Endothelial cell of umbilical vein (primary cell): ENCODE measurements at regions not wholly inside any gene's neighbourhood (a gene's known extent, or its start where the extent isn't known, plus 50 kb on each side); places are given as distances from the start of the nearest gene placed in this dataset.

ENCODE experiments used
- BruUV-seq: library from RNA; stranded (reverse); fragments of 400-500 nt; replicated peaks from 2 replicates; lab custom pipeline; 2021; lab: Mats Ljungman, UMichigan
- CTCF ChIA-PET: fragments of 300-600, 350-600 bp; sonication (Branson Sonifier 250); formaldehyde crosslinking; loops from one replicate; lab custom pipeline; 2021; ENCODE audit warnings: antibody characterized with exemption, inconsistent platforms; lab: Charles Lee
- POLR2A ChIA-PET: fragments of 300-600, 350-600 bp; sonication (Branson Sonifier 250); formaldehyde crosslinking; loops from one replicate; lab custom pipeline; 2021; ENCODE audit warnings: antibody characterized with exemption, inconsistent platforms; lab: Charles Lee
- DNase-seq: peaks from one replicate; pipeline ENCODE4 v3.0.0-alpha.2; 2011; ENCODE audit warnings: low read depth, low spot score
- FAIRE-seq: peaks from 2 replicates; lab custom pipeline; 2011; peaks lifted over from hg19 to GRCh38; lab: Jason Lieb, UNC
- H2AFZ ChIP-seq: 2 replicates; pipeline ENCODE4 v1.6.0; 2012; ENCODE audit warnings: low read depth, low read length, control low read depth, inconsistent platforms
- H3K27ac ChIP-seq: 2 replicates; pipeline ENCODE4 v1.5.1; 2011; ENCODE audit warnings: low read depth, mild to moderate bottlenecking, control low read depth, low read length, moderate library complexity; ENCODE audit not compliant: insufficient read depth
- H3K27me3 ChIP-seq, 2 experiments: 2 replicates each; pipeline versions ENCODE4 v1.6.0 to v1.6.1; 2011; ENCODE audit warnings: low read length in 2 of 2, mixed read lengths in 1 of 2; ENCODE audit not compliant: control insufficient read depth in 2 of 2, insufficient read depth in 2 of 2
- H3K36me3 ChIP-seq, 2 experiments: 2 replicates in 1 of 2; 3 replicates in 1 of 2; pipeline ENCODE4 v1.5.1; 2011; ENCODE audit warnings: low read length in 2 of 2, mild to moderate bottlenecking in 1 of 2, moderate library complexity in 1 of 2; ENCODE audit not compliant: control insufficient read depth in 2 of 2, insufficient read depth in 2 of 2; ENCODE audit errors: extremely low read depth in 1 of 2
- H3K4me1 ChIP-seq: 3 replicates; pipeline ENCODE4 v1.5.1; 2011; ENCODE audit warnings: mild to moderate bottlenecking, low read length; ENCODE audit not compliant: control insufficient read depth, insufficient read depth; ENCODE audit errors: extremely low read depth
- H3K4me2 ChIP-seq: 2 replicates; pipeline ENCODE4 v1.6.1; 2011; ENCODE audit warnings: low read length, control low read depth, mixed read lengths; ENCODE audit not compliant: insufficient read depth
- H3K4me3 ChIP-seq, 3 experiments: fragments of 200-600 bp in 1 of 3; sonication (generic), shearing (Covaris generic) in 1 of 3; replicated peaks in 1 of 3; 2 replicates each; pipeline ENCODE4 v1.5.1; 2011 to 2016; ENCODE audit warnings: control low read depth in 3 of 3, low read length in 3 of 3, mild to moderate bottlenecking in 2 of 3, inconsistent platforms in 1 of 3, low read depth in 1 of 3, moderate library complexity in 1 of 3; ENCODE audit not compliant: insufficient read depth in 1 of 3
- H3K79me2 ChIP-seq: 2 replicates; pipeline ENCODE4 v1.6.0; 2012; ENCODE audit warnings: low read length, inconsistent platforms; ENCODE audit not compliant: control insufficient read depth, insufficient read depth
- H3K9ac ChIP-seq: replicated peaks from 2 replicates; pipeline ENCODE3; 2011; ENCODE audit warnings: low read length, control low read depth; ENCODE audit not compliant: insufficient read depth; ENCODE audit errors: extremely low read depth
- H3K9me1 ChIP-seq: replicated peaks from 3 replicates; pipeline ENCODE4 v1.6.0; 2011; ENCODE audit warnings: mild to moderate bottlenecking, low read length; ENCODE audit not compliant: control insufficient read depth, insufficient read depth; ENCODE audit errors: extremely low read depth
- H3K9me3 ChIP-seq: replicated peaks from 2 replicates; pipeline ENCODE4 v1.5.1; 2012; ENCODE audit warnings: low read length, inconsistent platforms; ENCODE audit not compliant: control insufficient read depth, insufficient read depth
- H4K20me1 ChIP-seq: replicated peaks from 2 replicates; pipeline ENCODE3; 2011; ENCODE audit warnings: mild to moderate bottlenecking, low read length; ENCODE audit not compliant: control insufficient read depth, insufficient read depth; ENCODE audit errors: extremely low read depth
- CTCF ChIP-seq, 2 donors: IDR thresholded peaks; 1 replicate in 1 of 2; 2 replicates in 1 of 2; pipeline ENCODE4 v1.5.1; 2011; ENCODE audit warnings: low read length in 2 of 2, mild to moderate bottlenecking in 2 of 2, moderate library complexity in 2 of 2, control low read depth in 1 of 2, inconsistent platforms in 1 of 2, low read depth in 1 of 2; ENCODE audit not compliant: insufficient read depth in 1 of 2; ENCODE audit errors: extremely low read depth in 1 of 2
- EZH2 ChIP-seq: IDR thresholded peaks from 2 replicates; pipeline ENCODE4 v1.6.1; 2012; ENCODE audit warnings: borderline replicate concordance, low read depth, mild to moderate bottlenecking, moderate library complexity, low read length, inconsistent platforms; ENCODE audit not compliant: severe bottlenecking
- GATA2 ChIP-seq: IDR thresholded peaks from 2 replicates; pipeline ENCODE4 v1.7.0; 2011; ENCODE audit warnings: low read depth, mild to moderate bottlenecking, moderate library complexity, mixed read lengths, low read length; ENCODE audit not compliant: insufficient read length, insufficient read depth
- JUN ChIP-seq: IDR thresholded peaks from 2 replicates; pipeline ENCODE4 v1.6.1; 2011; ENCODE audit warnings: borderline replicate concordance, low read depth; ENCODE audit not compliant: insufficient read length, insufficient read depth
- MAX ChIP-seq: IDR thresholded peaks from 2 replicates; pipeline ENCODE4 v1.6.1; 2011; ENCODE audit not compliant: insufficient read depth, insufficient read length
- POLR2AphosphoS5 ChIP-seq: IDR thresholded peaks from 2 replicates; pipeline ENCODE4 v1.6.1; 2012; ENCODE audit warnings: low read depth, mild to moderate bottlenecking, control low read depth, low read length, moderate library complexity; ENCODE audit not compliant: insufficient read depth
- dilution Hi-C: fragments of 300-500 bp; cut with MboI; formaldehyde crosslinking; loops from one replicate; pipeline ENCODE4 v1.15.0; 2019; ENCODE audit warnings: low sequenced_read_pairs; ENCODE audit not compliant: extremely low pct_ligation_motif_present
- intact Hi-C: fragments of 100-400 bp; cut with micrococcal nuclease; formaldehyde crosslinking; loops from one replicate; pipeline ENCODE4 v1.10.0; 2022

DNA sequence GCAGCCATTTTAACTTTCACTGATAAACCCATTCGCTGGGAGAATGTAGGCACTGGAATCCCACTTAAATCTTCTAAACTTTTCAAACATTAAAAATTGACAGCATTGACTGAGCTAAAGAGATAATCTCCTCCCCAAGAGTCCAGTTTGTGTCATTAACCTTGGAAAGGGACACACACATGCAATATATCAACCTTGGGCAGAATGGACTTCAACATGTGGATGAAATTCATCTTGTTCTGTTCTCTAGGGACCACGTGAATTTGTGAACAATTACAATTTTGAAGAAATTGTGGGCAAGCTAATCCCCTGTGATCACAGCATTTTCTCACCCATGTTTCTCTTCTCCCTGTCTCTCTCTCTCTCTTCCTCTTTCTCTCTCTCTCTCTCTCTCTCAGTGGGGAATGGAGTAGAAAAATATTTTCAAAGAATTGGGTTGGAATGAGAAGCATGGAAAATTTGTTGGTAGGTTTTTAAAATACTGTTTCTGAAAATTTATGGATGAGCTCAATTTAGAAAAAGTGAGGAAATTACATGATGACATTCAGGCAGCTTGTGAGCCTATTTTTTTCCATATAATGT lies 553.7 kb downstream of the EBF1 start:
- H3K4me1 ChIP-seq: no peaks in the 10 kb centered on the region
- H3K4me3 ChIP-seq: no peak overlapping the region
- no peaks in the 10 kb centered on the region for H3K27me3 ChIP-seq
- H3K79me2 ChIP-seq: no peaks in the 10 kb centered on the region
- intact Hi-C loops: no loop called here
- BruUV-seq: no TSS peak
- no peak overlapping the region for H3K27ac ChIP-seq
- dilution Hi-C loops: no loop called here
- ChIA-PET POLR2A (no interaction called here), CTCF (no interaction called here)
- no peak overlapping the region for H3K4me2 ChIP-seq
- DNase-seq (no peak), FAIRE-seq (no peak)
- no peaks in the 10 kb centered on the region for H3K9me1 ChIP-seq
- H2AFZ ChIP-seq: no peak overlapping the region
- H4K20me1 ChIP-seq: no peaks in the 10 kb centered on the region
- TF ChIP-seq JUN: no peak
- no peak for TF ChIP-seq CTCF (IDR thresholded peaks at IDR 0.05; ENCODE audit: extremely low read depth in 1 of 2, insufficient read depth in 1 of 2, low read depth in 1 of 2, low read length in 2 of 2)
- TF ChIP-seq EZH2: no peak
- TF ChIP-seq POLR2AphosphoS5: no peak
- TF ChIP-seq GATA2: no peak
- no peak for TF ChIP-seq MAX
- no peaks in the 10 kb centered on the region for H3K36me3 ChIP-seq
- no peaks in the 10 kb centered on the region for H3K9me3 ChIP-seq
- no peak overlapping the region for H3K9ac ChIP-seq
